ENCODE measurements at regions not wholly inside any gene's neighbourhood (a gene's known extent, or its start where the extent isn't known, plus 50 kb on each side); places are given as distances from the start of the nearest gene placed in this dataset.
"Not testable (repeated sequence)": the region's sequence is repeated elsewhere in the genome, so short reads cannot be mapped to it uniquely, and the experiment has no call there.

GRCh38 chr4:159577241-159577640 is 474.4 kb downstream of the RAPGEF2 start:
- no peak for DNase-seq (ENCODE audit: low spot score, unreplicated experiment)
- Mint-ChIP-seq H3K27me3 (no peaks in the 10 kb centered on the region), H3K9me3 (ENCODE audit: low read depth) (peaks cover 5% of the 10 kb centered on the region), H3K4me3 (ENCODE audit: low read depth) (no peak overlapping the region), H3K27ac (no peak overlapping the region), H3K4me1 (ENCODE audit: low read depth) (no peaks in the 10 kb centered on the region), H3K36me3 (ENCODE audit: insufficient read depth) (no peaks in the 10 kb centered on the region)
- TF ChIP-seq, protein P1, sequence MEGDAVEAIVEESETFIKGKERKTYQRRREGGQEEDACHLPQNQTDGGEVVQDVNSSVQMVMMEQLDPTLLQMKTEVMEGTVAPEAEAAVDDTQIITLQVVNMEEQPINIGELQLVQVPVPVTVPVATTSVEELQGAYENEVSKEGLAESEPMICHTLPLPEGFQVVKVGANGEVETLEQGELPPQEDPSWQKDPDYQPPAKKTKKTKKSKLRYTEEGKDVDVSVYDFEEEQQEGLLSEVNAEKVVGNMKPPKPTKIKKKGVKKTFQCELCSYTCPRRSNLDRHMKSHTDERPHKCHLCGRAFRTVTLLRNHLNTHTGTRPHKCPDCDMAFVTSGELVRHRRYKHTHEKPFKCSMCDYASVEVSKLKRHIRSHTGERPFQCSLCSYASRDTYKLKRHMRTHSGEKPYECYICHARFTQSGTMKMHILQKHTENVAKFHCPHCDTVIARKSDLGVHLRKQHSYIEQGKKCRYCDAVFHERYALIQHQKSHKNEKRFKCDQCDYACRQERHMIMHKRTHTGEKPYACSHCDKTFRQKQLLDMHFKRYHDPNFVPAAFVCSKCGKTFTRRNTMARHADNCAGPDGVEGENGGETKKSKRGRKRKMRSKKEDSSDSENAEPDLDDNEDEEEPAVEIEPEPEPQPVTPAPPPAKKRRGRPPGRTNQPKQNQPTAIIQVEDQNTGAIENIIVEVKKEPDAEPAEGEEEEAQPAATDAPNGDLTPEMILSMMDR (IDR thresholded peaks at IDR 0.05; ENCODE audit: unreplicated experiment): no peak

GRCh38 chr4:159582685-159583084 is 479.8 kb downstream of the RAPGEF2 start:
- Mint-ChIP-seq H3K36me3 (ENCODE audit: insufficient read depth) (peaks cover 2% of the 10 kb centered on the region), H3K9me3 (ENCODE audit: low read depth) (peaks cover 20% of the 10 kb centered on the region), H3K4me1 (ENCODE audit: low read depth) (no peaks in the 10 kb centered on the region), H3K27me3 (no peaks in the 10 kb centered on the region), H3K4me3 (ENCODE audit: low read depth) (no peak overlapping the region), H3K27ac (no peak overlapping the region)
- TF ChIP-seq, protein P1 (IDR thresholded peaks at IDR 0.05; ENCODE audit: unreplicated experiment): no peak
- DNase-seq (ENCODE audit: low spot score, unreplicated experiment): no peak

DNA sequence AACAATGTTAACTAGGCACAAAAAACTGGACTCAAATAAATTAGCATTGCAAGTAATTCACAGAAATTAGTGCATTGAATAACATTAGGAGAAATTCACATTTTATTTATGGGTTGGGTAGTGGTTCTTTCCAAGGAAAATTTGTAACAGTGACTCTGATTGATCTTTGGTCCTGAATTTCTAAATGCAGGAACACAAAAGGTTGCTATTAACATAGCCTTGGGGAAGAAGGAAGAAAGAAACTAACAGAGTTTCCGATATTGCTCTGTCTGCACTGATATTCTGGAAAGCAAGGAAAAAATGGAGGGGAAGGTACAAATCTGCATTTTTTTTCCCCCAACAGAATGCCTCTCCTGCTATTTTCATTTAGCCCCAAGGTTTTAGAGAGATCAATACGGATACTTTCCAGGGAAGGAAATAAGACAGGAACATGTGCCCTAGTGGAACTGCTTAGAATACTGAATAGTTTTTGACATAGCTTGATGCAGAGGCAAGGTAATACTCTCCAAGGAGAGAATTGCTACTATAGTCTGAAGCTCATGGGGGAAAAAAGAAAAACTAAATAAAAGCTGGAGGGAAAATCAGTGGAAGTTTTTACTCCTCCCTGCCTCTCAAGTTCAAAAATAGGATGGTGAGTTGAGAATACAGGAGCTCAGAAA is 490.1 kb downstream of the RAPGEF2 start:
- no peaks in the 10 kb centered on the region for H3K36me3 Mint-ChIP-seq (ENCODE audit: insufficient read depth)
- H3K27ac Mint-ChIP-seq: no peak overlapping the region
- H3K27me3 Mint-ChIP-seq: no peaks in the 10 kb centered on the region
- TF ChIP-seq, protein P1 (IDR thresholded peaks at IDR 0.05; ENCODE audit: unreplicated experiment): no peak
- H3K9me3 Mint-ChIP-seq (ENCODE audit: low read depth): no peaks in the 10 kb centered on the region
- H3K4me1 Mint-ChIP-seq (ENCODE audit: low read depth): peaks cover 8% of the 10 kb centered on the region
- DNase-seq (ENCODE audit: low spot score, unreplicated experiment): no peak
- no peak overlapping the region for H3K4me3 Mint-ChIP-seq (ENCODE audit: low read depth)

- Mint-ChIP-seq H3K9me3 (ENCODE audit: low read depth) (no peaks in the 10 kb centered on the region), H3K4me1 (ENCODE audit: low read depth) (peaks cover 8% of the 10 kb centered on the region), H3K27me3 (no peaks in the 10 kb centered on the region), H3K27ac (no peak overlapping the region), H3K36me3 (ENCODE audit: insufficient read depth) (no peaks in the 10 kb centered on the region), H3K4me3 (ENCODE audit: low read depth) (no peak overlapping the region)
- TF ChIP-seq, protein P1 (IDR thresholded peaks at IDR 0.05; ENCODE audit: unreplicated experiment): no peak
- no peak for DNase-seq (ENCODE audit: low spot score, unreplicated experiment)
Measured at GRCh38 chr4:159593681-159594080, 490.8 kb downstream of the RAPGEF2 start.

DNA sequence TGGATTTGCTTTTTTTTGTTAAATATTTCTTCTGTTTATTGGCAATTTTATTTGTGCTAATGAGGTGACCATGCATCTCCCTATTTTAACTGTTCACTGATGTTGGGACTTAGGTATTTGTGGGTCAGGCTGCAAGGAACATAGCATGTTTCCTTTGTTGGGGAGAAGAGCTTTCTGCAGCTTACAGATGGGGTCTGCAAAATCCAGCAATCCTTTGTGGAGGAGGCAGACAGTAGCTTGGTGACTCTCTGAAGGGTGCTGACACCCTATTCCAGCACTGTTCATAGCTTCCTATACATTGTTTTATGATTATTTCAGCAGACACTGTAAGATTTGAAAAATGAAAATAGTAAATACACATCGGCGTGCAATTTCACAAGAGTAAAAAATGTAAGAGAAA is 491.7 kb downstream of the RAPGEF2 start:
- no peak for DNase-seq (ENCODE audit: low spot score, unreplicated experiment)
- H3K36me3 Mint-ChIP-seq (ENCODE audit: insufficient read depth): no peaks in the 10 kb centered on the region
- no peaks in the 10 kb centered on the region for H3K9me3 Mint-ChIP-seq (ENCODE audit: low read depth)
- H3K4me3 Mint-ChIP-seq (ENCODE audit: low read depth): no peak overlapping the region
- H3K4me1 Mint-ChIP-seq (ENCODE audit: low read depth): peaks cover 8% of the 10 kb centered on the region
- H3K27me3 Mint-ChIP-seq: no peaks in the 10 kb centered on the region
- TF ChIP-seq, protein P1 (IDR thresholded peaks at IDR 0.05; ENCODE audit: unreplicated experiment): no peak
- H3K27ac Mint-ChIP-seq: no peak overlapping the region

DNA sequence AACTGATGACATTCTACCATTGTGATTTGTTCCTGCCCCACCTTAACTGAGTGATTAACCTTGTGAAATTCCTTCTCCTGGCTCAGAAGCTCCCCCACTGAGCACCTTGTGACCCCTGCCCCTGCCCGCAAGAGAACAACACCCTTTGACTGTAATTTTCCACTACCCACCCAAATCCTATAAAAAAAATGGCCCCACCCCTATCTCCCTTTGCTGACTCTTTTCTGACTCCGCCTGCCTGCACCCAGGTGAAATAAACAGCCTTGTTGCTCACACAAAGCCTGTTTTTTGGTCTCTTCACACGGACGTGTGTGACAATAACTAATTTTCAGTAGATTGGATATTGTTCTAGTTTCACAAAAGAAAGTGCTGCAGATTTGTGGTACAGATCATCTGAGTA is 492.2 kb downstream of the RAPGEF2 start:
- DNase-seq (ENCODE audit: low spot score, unreplicated experiment); H3K4me3 Mint-ChIP-seq (ENCODE audit: low read depth); H3K9me3 Mint-ChIP-seq (ENCODE audit: low read depth); H3K36me3 Mint-ChIP-seq (ENCODE audit: insufficient read depth); H3K27me3 Mint-ChIP-seq: not testable (repeated sequence)
- peaks cover 11% of the 10 kb centered on the region for H3K4me1 Mint-ChIP-seq (ENCODE audit: low read depth)
- H3K27ac Mint-ChIP-seq: peak overlapping the region; percentile 63

All from progenitor cell of endocrine pancreas (in vitro differentiated cells).